GM23248 (cell line): ENCODE measurements at regions not wholly inside any gene's neighbourhood (a gene's known extent, or its start where the extent isn't known, plus 50 kb on each side); places are given as distances from the start of the nearest gene placed in this dataset.

ENCODE experiments used
- DNase-seq: peaks from one replicate; pipeline ENCODE4 v3.0.0-alpha.2; 2015
- H2AFZ ChIP-seq: fragments of 200-600 bp; sonication (generic); 2 replicates; pipeline ENCODE4 v1.6.1; 2016; ENCODE audit warnings: antibody characterized with exemption
- H3F3A ChIP-seq: fragments of 200-600 bp; sonication (generic); 2 replicates; pipeline ENCODE4 v1.6.1; 2016; ENCODE audit warnings: mild to moderate bottlenecking, antibody characterized with exemption, mixed run types; ENCODE audit not compliant: insufficient read depth
- H3K27ac ChIP-seq: fragments of 200-600 bp; sonication (generic); 2 replicates; pipeline ENCODE4 v1.5.1; 2016; ENCODE audit warnings: mild to moderate bottlenecking
- H3K27me3 ChIP-seq: fragments of 200-600 bp; sonication (generic); replicated peaks from 2 replicates; pipeline ENCODE4 v1.6.1; 2016; ENCODE audit warnings: mild to moderate bottlenecking; ENCODE audit not compliant: insufficient read depth
- H3K36me3 ChIP-seq: fragments of 200-600 bp; sonication (generic); 2 replicates; pipeline ENCODE4 v1.6.1; 2016; ENCODE audit warnings: low read depth, mild to moderate bottlenecking
- H3K4me1 ChIP-seq: fragments of 200-600 bp; sonication (generic); 2 replicates; pipeline ENCODE4 v1.6.1; 2016; ENCODE audit warnings: mild to moderate bottlenecking; ENCODE audit not compliant: insufficient read depth
- H3K4me2 ChIP-seq: fragments of 200-600 bp; sonication (generic); one replicate; pipeline ENCODE4 v1.6.1; 2016; ENCODE audit warnings: mild to moderate bottlenecking; ENCODE audit not compliant: unreplicated experiment
- H3K4me3 ChIP-seq: fragments of 200-600 bp; sonication (generic); 2 replicates; pipeline ENCODE4 v1.5.1; 2016; ENCODE audit warnings: mild to moderate bottlenecking
- H3K79me2 ChIP-seq: fragments of 200-600 bp; sonication (generic); 2 replicates; pipeline ENCODE4 v1.6.1; 2016; ENCODE audit warnings: mild to moderate bottlenecking; ENCODE audit not compliant: insufficient read depth
- H3K9ac ChIP-seq: fragments of 200-600 bp; sonication (generic); 2 replicates; pipeline ENCODE4 v1.6.1; 2016; ENCODE audit warnings: mild to moderate bottlenecking
- H3K9me2 ChIP-seq: fragments of 200-600 bp; sonication (generic); 2 replicates; pipeline ENCODE4 v1.6.1; 2016; ENCODE audit warnings: mixed run types, mild to moderate bottlenecking, moderate library complexity; ENCODE audit not compliant: insufficient read depth
- H3K9me3 ChIP-seq: fragments of 200-600 bp; sonication (generic); one replicate; pipeline ENCODE4 v1.6.1; 2017; ENCODE audit warnings: low read depth
- H4K20me1 ChIP-seq: fragments of 200-600 bp; sonication (generic); 2 replicates; pipeline ENCODE4 v1.6.0; 2016; ENCODE audit not compliant: insufficient read depth
- EZH2 ChIP-seq: fragments of 200-600 bp; sonication (generic); IDR thresholded peaks from 2 replicates; pipeline ENCODE4 v1.6.1; 2018; ENCODE audit warnings: antibody characterized with exemption, mild to moderate bottlenecking; ENCODE audit not compliant: insufficient read depth, poor library complexity, severe bottlenecking
- EZH2phosphoT487 ChIP-seq: fragments of 200-600 bp; sonication (generic); IDR thresholded peaks from 2 replicates; pipeline ENCODE4 v1.6.1; 2018; ENCODE audit warnings: antibody characterized with exemption, moderate library complexity, mild to moderate bottlenecking, low read depth; ENCODE audit not compliant: insufficient read depth
- WGBS, 2 experiments: methylation state at CpG; one replicate each; pipeline ENCODE4 v1.1.6; 2015 to 2017; ENCODE audit warnings: low lambda C conversion rate in 2 of 2, low coverage in 1 of 2; ENCODE audit errors: missing lambda C conversion rate in 2 of 2; 5-methylcytosine and 5-hydroxymethylcytosine counted together
- in situ Hi-C: fragments of 300-500 bp; cut with MboI; formaldehyde crosslinking; loops from 2 replicates; pipeline ENCODE4 v1.15.0; 2020

- Histone ChIP-seq H3K9me3 (no peaks in the 10 kb centered on the region), H4K20me1 (no peaks in the 10 kb centered on the region), H3K27ac (no peak overlapping the region), H3K9me2 (no peaks in the 10 kb centered on the region), H3K9ac (no peak overlapping the region), H3K36me3 (no peaks in the 10 kb centered on the region), H3K79me2 (no peaks in the 10 kb centered on the region), H2AFZ (no peak overlapping the region), H3F3A (no peaks in the 10 kb centered on the region), H3K27me3 (no peaks in the 10 kb centered on the region), H3K4me3 (no peak overlapping the region), H3K4me2 (no peak overlapping the region), H3K4me1 (peaks cover 8% of the 10 kb centered on the region; the same call in 1 of the 2 replicates)
- DNase-seq = peak; percentile 71
- in situ Hi-C loops = no loop called here
- 51 to 52% methylated on average over 2 of the region's 2 CpGs for WGBS, 2 experiments
- TF ChIP-seq EZH2 = no peak
- no peak for TF ChIP-seq EZH2phosphoT487
These were observed 162.8 kb downstream of the TLE1 start for GRCh38 chr9:81526587-81526986.

DNA sequence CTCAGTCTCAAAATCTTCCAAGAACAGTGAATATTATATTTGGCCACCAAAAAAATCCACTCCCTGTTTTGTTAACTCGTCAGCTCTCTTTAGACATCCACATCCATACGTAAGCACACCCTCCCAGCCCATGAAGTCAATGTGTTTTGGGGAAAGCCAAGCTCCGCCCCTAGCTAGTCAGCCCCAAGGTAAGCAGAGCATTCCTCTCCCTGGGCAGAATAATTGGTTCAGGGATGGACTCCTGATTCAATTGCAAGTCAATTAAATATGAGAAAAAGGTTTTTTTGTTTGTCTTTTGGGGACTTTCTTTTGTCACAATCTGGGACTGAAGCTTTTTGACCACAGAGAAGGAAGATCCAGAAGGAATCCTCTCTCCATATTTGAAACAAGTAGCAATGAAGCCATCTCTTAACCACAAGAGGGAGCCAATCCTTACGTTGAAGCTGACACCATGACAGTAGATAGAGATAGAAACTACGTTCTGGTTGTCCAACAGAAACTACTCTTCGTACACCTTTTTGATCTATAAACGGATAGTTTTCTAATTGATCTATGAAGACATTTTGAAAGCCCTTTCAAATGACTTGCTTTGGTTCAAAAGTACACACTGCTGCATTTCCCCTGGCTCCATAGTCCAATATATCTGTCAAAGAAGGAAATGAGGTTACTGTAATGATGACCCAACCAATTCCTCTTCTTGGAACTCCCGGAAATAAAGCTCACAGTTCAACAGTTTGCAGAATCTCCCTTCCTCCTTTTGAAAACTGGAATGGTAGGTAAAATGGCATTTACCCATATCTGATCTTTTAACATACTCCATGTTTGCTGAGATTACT is 166.4 kb downstream of the TLE1 start:
- Histone ChIP-seq H2AFZ (peak overlapping the region; percentile 66), H4K20me1 (no peaks in the 10 kb centered on the region), H3K4me3 (peak overlapping the region; percentile 44), H3K9me2 (no peaks in the 10 kb centered on the region), H3K4me2 (peak overlapping the region; percentile 46), H3K27ac (no peak overlapping the region), H3K27me3 (no peaks in the 10 kb centered on the region), H3F3A (no peaks in the 10 kb centered on the region), H3K9me3 (no peaks in the 10 kb centered on the region), H3K9ac (no peak overlapping the region), H3K4me1 (no peaks in the 10 kb centered on the region), H3K79me2 (no peaks in the 10 kb centered on the region), H3K36me3 (no peaks in the 10 kb centered on the region)
- peak; percentile 79 for DNase-seq
- in situ Hi-C loops = loop anchor here (25.0 kb wide), 2 partner anchors 314 to 1089 kb away; no protein-coding TSS in a partner anchor
- 37 to 40% methylated on average over 8 of the region's 8 CpGs for WGBS, 2 experiments
- TF ChIP-seq EZH2phosphoT487 = no peak
- TF ChIP-seq EZH2 = no peak

DNA sequence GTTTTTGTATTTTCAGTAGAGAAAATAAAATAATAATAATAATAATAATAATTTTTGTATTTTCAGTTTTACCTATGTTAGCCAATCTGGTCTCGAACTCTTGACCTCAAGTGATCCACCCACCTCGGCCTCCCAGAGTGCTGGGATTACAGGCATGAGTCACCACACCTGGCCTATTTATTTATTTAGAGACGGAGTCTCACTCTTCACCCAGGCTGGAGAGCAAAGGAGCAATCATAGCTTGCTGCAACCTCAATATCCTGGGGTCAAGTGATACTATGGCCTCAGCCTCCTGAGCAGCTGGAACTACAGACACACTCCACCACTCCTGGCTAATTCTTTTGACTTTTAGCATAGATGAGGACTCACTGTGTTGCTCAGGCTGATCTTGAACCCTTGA is 167.5 kb downstream of the TLE1 start:
- DNase-seq = no peak

GRCh38 chr9:81519816-81520495 is 169.4 kb downstream of the TLE1 start:
- no peaks in the 10 kb centered on the region for H3K9me2 ChIP-seq

More for the DNA sequence above, 167.5 kb downstream of the TLE1 start:
- Histone ChIP-seq H3K4me3 (no peak overlapping the region), H2AFZ (no peak overlapping the region), H3K27ac (no peak overlapping the region), H3K4me2 (no peak overlapping the region), H3K79me2 (no peaks in the 10 kb centered on the region), H3K27me3 (peaks cover 2% of the 10 kb centered on the region; the same call in 1 of the 2 replicates), H3K9ac (no peak overlapping the region), H3K9me3 (no peaks in the 10 kb centered on the region), H3K9me2 (no peaks in the 10 kb centered on the region), H4K20me1 (no peaks in the 10 kb centered on the region), H3K4me1 (no peaks in the 10 kb centered on the region), H3K36me3 (no peaks in the 10 kb centered on the region), H3F3A (no peaks in the 10 kb centered on the region)
- in situ Hi-C loops = loop anchor here (25.0 kb wide), 2 partner anchors 315 to 1090 kb away; no protein-coding TSS in a partner anchor
- WGBS, 2 experiments = 81 to 92% methylated on average over 3 of the region's 3 CpGs
- no peak for TF ChIP-seq EZH2phosphoT487
- TF ChIP-seq EZH2 = no peak

More at GRCh38 chr9:81519816-81520495, 169.4 kb downstream of the TLE1 start:
- TF ChIP-seq EZH2 = no peak
- no peak for TF ChIP-seq EZH2phosphoT487
- Histone ChIP-seq H3K27me3 (peaks cover 12% of the 10 kb centered on the region), H4K20me1 (no peaks in the 10 kb centered on the region), H3K4me3 (no peak overlapping the region), H3F3A (no peaks in the 10 kb centered on the region), H3K4me1 (no peaks in the 10 kb centered on the region), H3K79me2 (no peaks in the 10 kb centered on the region), H2AFZ (no peak overlapping the region), H3K9me3 (no peaks in the 10 kb centered on the region), H3K36me3 (no peaks in the 10 kb centered on the region), H3K9ac (no peak overlapping the region), H3K27ac (no peak overlapping the region), H3K4me2 (no peak overlapping the region)
- 86 to 93% methylated on average over 2 of the region's 2 CpGs for WGBS, 2 experiments
- in situ Hi-C loops = loop anchor here (25.0 kb wide), 2 partner anchors 317 to 1092 kb away; no protein-coding TSS in a partner anchor
- DNase-seq = no peak
